Neural cell (in vitro differentiated cells): ENCODE measurements at regions not wholly inside any gene's neighbourhood (a gene's known extent, or its start where the extent isn't known, plus 50 kb on each side); places are given as distances from the start of the nearest gene placed in this dataset.

Experiments used
- H2AFZ ChIP-seq: fragments of 200-600, 300-800 bp; sonication (generic), shearing (Covaris generic); 2 replicates; pipeline ENCODE4 v1.6.0; 2014; ENCODE audit warnings: low read depth, mild to moderate bottlenecking, antibody characterized with exemption, low read length, moderate library complexity
- H3F3A ChIP-seq: fragments of 200-600 bp; shearing (Covaris generic); 2 replicates; pipeline ENCODE4 v1.6.1; 2016; ENCODE audit warnings: mild to moderate bottlenecking, moderate library complexity, mixed read lengths, antibody characterized with exemption, low read length; ENCODE audit not compliant: insufficient read depth, poor library complexity, severe bottlenecking
- H3K27ac ChIP-seq: fragments of 200-600, 300-800 bp; sonication (generic), shearing (Covaris generic); 2 replicates; pipeline ENCODE4 v1.5.1; 2014; ENCODE audit warnings: mild to moderate bottlenecking, low read length, moderate library complexity
- H3K27me3 ChIP-seq: fragments of 300-800, 200-600 bp; sonication (generic), shearing (Covaris generic); 2 replicates; pipeline ENCODE4 v1.6.0; 2014; ENCODE audit warnings: mild to moderate bottlenecking, low read depth, low read length, moderate library complexity; ENCODE audit not compliant: insufficient read depth
- H3K36me3 ChIP-seq: fragments of 300-800, 200-600 bp; sonication (generic), shearing (Covaris generic); 2 replicates; pipeline ENCODE4 v1.5.1; 2014; ENCODE audit warnings: mild to moderate bottlenecking, antibody characterized with exemption, low read length, moderate library complexity; ENCODE audit not compliant: insufficient read depth
- H3K4me2 ChIP-seq: fragments of 300-800, 200-600 bp; sonication (generic), shearing (Covaris generic); 2 replicates; pipeline ENCODE4 v1.6.0; 2014; ENCODE audit warnings: mild to moderate bottlenecking, low read length
- H3K4me3 ChIP-seq: fragments of 300-800, 200-600 bp; sonication (generic), shearing (Covaris generic); 2 replicates; pipeline ENCODE4 v1.5.1; 2014; ENCODE audit warnings: mild to moderate bottlenecking, low read length, moderate library complexity
- H3K79me2 ChIP-seq: fragments of 200-600 bp; shearing (Covaris generic); replicated peaks from 2 replicates; pipeline ENCODE4 v1.6.0; 2014; ENCODE audit warnings: mild to moderate bottlenecking, low read length, moderate library complexity; ENCODE audit not compliant: insufficient read depth
- H3K9ac ChIP-seq: fragments of 300-800, 200-600 bp; sonication (generic), shearing (Covaris generic); 2 replicates; pipeline ENCODE4 v1.6.1; 2016; ENCODE audit warnings: mild to moderate bottlenecking, low read length, mixed read lengths
- H3K9me2 ChIP-seq: fragments of 200-600 bp; shearing (Covaris generic); 2 replicates; pipeline ENCODE4 v1.6.1; 2016; ENCODE audit warnings: mild to moderate bottlenecking, low read length, mixed read lengths; ENCODE audit not compliant: insufficient read depth
- H3K9me3 ChIP-seq: fragments of 200-600, 300-800 bp; sonication (generic), shearing (Covaris generic); 2 replicates; pipeline ENCODE4 v1.6.1; 2016; ENCODE audit warnings: mild to moderate bottlenecking, mixed run types, low read length, moderate library complexity, mixed read lengths
- H4K20me1 ChIP-seq: fragments of 200-600 bp; shearing (Covaris generic); 2 replicates; pipeline ENCODE4 v1.6.1; 2016; ENCODE audit warnings: mild to moderate bottlenecking, mixed run types; ENCODE audit not compliant: insufficient read depth
- CTCF ChIP-seq: fragments of 450-650 bp; IDR thresholded peaks from 2 replicates; pipeline ENCODE4 v1.5.1; 2014; ENCODE audit warnings: antibody characterized with exemption, mild to moderate bottlenecking, moderate library complexity; ENCODE audit not compliant: poor library complexity, severe bottlenecking
- EP300 ChIP-seq: fragments of 450-650 bp; conservative IDR thresholded peaks from 2 replicates; pipeline ENCODE4 v1.6.1; 2014; ENCODE audit warnings: antibody characterized with exemption, mild to moderate bottlenecking, moderate library complexity; ENCODE audit not compliant: poor library complexity, severe bottlenecking
- EZH2 ChIP-seq: fragments of 200-600, 300-800 bp; shearing (Covaris generic), sonication (generic); IDR thresholded peaks from 2 replicates; pipeline ENCODE4 v1.6.1; 2014; ENCODE audit warnings: antibody characterized with exemption, low read length, borderline replicate concordance, mild to moderate bottlenecking; ENCODE audit not compliant: insufficient read depth, poor library complexity, severe bottlenecking
- MXI1 ChIP-seq: fragments of 450-650 bp; conservative IDR thresholded peaks from 2 replicates; pipeline ENCODE4 v1.6.1; 2014; ENCODE audit warnings: antibody characterized with exemption, mild to moderate bottlenecking; ENCODE audit not compliant: poor library complexity, severe bottlenecking
- POLR2AphosphoS5 ChIP-seq: IDR thresholded peaks from 2 replicates; pipeline ENCODE4 v1.6.1; 2012
- RAD21 ChIP-seq: fragments of 450-650 bp; conservative IDR thresholded peaks from 2 replicates; pipeline ENCODE4 v1.6.1; 2014; ENCODE audit warnings: antibody characterized with exemption, mild to moderate bottlenecking, moderate library complexity
- SMC3 ChIP-seq: fragments of 450-650 bp; conservative IDR thresholded peaks from 2 replicates; pipeline ENCODE4 v1.6.1; 2014; ENCODE audit warnings: antibody characterized with exemption, mild to moderate bottlenecking, moderate library complexity; ENCODE audit not compliant: poor library complexity
- TAF1 ChIP-seq: IDR thresholded peaks from 2 replicates; pipeline ENCODE4 v1.6.1; 2012; ENCODE audit warnings: low read depth
- TF ChIP-seq, protein P1 (sequence below): IDR thresholded peaks from 2 replicates; pipeline ENCODE4 v1.6.1; 2012; ENCODE audit warnings: borderline replicate concordance

DNA sequence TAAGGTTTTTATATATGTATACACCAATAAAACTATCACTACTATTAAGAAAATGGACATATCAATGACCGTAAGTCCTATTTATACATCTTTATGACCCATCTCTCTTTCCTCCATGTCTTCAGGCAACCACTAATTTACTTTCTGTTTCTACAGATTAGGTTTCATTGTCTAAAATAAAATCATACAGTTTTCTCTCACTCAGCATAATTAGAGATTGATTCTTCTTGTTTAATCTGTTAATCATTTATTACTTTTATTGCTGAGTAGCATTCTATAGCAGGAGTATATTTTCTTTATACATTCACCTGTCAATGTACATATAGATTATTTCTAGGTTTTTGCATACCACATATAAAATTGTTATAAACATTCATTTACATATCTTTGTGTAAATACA is 388.0 kb downstream of the RFPL4B start:
- Histone ChIP-seq H3K36me3 (no peaks in the 10 kb centered on the region), H3K9me2 (no peaks in the 10 kb centered on the region), H3F3A (no peaks in the 10 kb centered on the region), H3K9ac (no peak overlapping the region), H3K27ac (no peak overlapping the region), H4K20me1 (no peaks in the 10 kb centered on the region), H3K9me3 (no peaks in the 10 kb centered on the region), H3K4me3 (no peak overlapping the region), H3K4me2 (no peak overlapping the region), H3K79me2 (no peaks in the 10 kb centered on the region), H3K27me3 (no peaks in the 10 kb centered on the region), H2AFZ (no peak overlapping the region)
- no peak for TF ChIP-seq POLR2AphosphoS5
- no peak for TF ChIP-seq SMC3
- TF ChIP-seq MXI1 = no peak
- TF ChIP-seq TAF1 = no peak
- no peak for TF ChIP-seq CTCF
- no peak for TF ChIP-seq EP300
- TF ChIP-seq, protein P1, sequence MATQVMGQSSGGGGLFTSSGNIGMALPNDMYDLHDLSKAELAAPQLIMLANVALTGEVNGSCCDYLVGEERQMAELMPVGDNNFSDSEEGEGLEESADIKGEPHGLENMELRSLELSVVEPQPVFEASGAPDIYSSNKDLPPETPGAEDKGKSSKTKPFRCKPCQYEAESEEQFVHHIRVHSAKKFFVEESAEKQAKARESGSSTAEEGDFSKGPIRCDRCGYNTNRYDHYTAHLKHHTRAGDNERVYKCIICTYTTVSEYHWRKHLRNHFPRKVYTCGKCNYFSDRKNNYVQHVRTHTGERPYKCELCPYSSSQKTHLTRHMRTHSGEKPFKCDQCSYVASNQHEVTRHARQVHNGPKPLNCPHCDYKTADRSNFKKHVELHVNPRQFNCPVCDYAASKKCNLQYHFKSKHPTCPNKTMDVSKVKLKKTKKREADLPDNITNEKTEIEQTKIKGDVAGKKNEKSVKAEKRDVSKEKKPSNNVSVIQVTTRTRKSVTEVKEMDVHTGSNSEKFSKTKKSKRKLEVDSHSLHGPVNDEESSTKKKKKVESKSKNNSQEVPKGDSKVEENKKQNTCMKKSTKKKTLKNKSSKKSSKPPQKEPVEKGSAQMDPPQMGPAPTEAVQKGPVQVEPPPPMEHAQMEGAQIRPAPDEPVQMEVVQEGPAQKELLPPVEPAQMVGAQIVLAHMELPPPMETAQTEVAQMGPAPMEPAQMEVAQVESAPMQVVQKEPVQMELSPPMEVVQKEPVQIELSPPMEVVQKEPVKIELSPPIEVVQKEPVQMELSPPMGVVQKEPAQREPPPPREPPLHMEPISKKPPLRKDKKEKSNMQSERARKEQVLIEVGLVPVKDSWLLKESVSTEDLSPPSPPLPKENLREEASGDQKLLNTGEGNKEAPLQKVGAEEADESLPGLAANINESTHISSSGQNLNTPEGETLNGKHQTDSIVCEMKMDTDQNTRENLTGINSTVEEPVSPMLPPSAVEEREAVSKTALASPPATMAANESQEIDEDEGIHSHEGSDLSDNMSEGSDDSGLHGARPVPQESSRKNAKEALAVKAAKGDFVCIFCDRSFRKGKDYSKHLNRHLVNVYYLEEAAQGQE = no peak
- TF ChIP-seq RAD21 = no peak
- no peak for TF ChIP-seq EZH2

- Histone ChIP-seq H3K36me3 (no peaks in the 10 kb centered on the region), H3K79me2 (no peaks in the 10 kb centered on the region)
Observed at GRCh38 chr6:112739766-112740165, 392.6 kb downstream of the RFPL4B start.

More at GRCh38 chr6:112739766-112740165, 392.6 kb downstream of the RFPL4B start:
- Histone ChIP-seq H3F3A (no peaks in the 10 kb centered on the region), H3K9me3 (no peaks in the 10 kb centered on the region), H3K4me3 (no peak overlapping the region), H4K20me1 (no peaks in the 10 kb centered on the region), H3K27me3 (no peaks in the 10 kb centered on the region), H2AFZ (no peak overlapping the region), H3K4me2 (no peak overlapping the region), H3K27ac (no peak overlapping the region), H3K9me2 (no peaks in the 10 kb centered on the region), H3K9ac (no peak overlapping the region)
- TF ChIP-seq EZH2 (no peak), SMC3 (no peak), EP300 (no peak), MXI1 (no peak), POLR2AphosphoS5 (no peak), RAD21 (no peak), CTCF (no peak), TAF1 (no peak)
- TF ChIP-seq, protein P1 = no peak
